GM12872 (cell line): ENCODE measurements at regions not wholly inside any gene's neighbourhood (a gene's known extent, or its start where the extent isn't known, plus 50 kb on each side); places are given as distances from the start of the nearest gene placed in this dataset.

ENCODE experiments used
- TF ChIP-seq, protein P1 (sequence below): IDR thresholded peaks from 3 replicates; pipeline ENCODE4 v1.5.1; 2011; ENCODE audit warnings: low read depth, mild to moderate bottlenecking, low read length, moderate library complexity; ENCODE audit not compliant: insufficient read depth

DNA sequence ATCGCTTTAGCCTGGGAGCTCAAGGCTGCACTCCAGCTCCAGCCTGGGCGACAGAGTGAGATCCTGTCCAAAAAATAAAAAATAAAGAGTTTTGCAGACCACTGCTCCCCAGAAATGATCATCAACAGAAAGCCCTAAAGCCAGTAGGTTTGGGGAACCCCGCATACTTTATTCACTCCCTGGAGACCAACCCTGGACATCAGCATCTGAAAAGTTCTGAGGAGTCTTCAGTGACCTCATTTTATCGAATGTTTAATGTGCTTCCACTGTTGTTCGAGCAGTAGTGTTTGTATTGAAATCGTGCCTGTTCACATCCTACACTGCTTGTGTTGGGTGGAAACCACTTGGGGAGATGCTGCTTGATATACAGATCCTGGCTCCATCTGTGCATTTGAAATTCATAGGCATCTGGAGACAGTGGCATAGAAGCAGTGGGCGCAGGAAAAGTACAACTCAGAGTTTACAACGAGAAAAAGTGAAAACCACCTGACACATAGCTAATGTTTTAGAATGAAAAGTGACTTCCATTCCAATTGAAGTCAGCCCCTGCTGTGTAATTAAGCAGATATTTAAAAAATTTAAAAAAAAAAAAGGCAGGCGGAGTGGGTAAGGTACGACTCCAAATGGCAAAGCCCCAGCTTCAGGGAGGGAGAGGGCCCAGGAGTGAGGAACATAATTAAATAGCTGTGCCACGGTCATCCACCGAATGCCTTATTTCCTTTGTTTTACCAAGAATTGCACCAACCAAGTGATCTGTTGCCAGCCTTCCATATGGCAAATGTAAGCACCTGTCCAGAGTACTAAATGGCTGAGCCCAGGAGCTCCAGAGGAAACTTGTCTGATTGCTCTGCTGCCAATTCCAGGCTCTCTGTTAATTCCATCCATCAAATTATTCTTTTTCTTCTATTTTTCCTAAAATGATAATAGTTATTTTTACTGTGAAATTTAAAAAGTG lies 100.4 kb upstream of the NAA20 start:
- TF ChIP-seq, protein P1, sequence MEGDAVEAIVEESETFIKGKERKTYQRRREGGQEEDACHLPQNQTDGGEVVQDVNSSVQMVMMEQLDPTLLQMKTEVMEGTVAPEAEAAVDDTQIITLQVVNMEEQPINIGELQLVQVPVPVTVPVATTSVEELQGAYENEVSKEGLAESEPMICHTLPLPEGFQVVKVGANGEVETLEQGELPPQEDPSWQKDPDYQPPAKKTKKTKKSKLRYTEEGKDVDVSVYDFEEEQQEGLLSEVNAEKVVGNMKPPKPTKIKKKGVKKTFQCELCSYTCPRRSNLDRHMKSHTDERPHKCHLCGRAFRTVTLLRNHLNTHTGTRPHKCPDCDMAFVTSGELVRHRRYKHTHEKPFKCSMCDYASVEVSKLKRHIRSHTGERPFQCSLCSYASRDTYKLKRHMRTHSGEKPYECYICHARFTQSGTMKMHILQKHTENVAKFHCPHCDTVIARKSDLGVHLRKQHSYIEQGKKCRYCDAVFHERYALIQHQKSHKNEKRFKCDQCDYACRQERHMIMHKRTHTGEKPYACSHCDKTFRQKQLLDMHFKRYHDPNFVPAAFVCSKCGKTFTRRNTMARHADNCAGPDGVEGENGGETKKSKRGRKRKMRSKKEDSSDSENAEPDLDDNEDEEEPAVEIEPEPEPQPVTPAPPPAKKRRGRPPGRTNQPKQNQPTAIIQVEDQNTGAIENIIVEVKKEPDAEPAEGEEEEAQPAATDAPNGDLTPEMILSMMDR, result no peak

DNA sequence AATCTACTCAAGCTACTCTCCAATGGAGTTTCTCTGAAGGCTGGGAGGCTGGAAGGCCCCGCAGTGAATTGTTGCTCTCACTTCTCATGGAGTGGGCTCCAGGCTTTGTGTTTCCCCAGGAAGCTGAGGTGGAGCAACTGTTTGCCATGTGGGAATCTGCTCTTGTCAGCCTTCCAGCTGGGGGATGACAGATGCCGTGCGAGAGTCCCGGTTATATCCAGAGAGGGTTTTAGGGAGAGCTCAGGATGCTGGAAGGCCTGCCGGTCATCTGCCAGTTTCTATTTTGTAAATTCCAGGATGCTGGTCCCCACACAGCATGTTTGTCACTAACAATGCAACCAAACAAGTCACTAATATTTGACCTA lies 98.2 kb upstream of the NAA20 start:
- TF ChIP-seq, protein P1, result no peak

DNA sequence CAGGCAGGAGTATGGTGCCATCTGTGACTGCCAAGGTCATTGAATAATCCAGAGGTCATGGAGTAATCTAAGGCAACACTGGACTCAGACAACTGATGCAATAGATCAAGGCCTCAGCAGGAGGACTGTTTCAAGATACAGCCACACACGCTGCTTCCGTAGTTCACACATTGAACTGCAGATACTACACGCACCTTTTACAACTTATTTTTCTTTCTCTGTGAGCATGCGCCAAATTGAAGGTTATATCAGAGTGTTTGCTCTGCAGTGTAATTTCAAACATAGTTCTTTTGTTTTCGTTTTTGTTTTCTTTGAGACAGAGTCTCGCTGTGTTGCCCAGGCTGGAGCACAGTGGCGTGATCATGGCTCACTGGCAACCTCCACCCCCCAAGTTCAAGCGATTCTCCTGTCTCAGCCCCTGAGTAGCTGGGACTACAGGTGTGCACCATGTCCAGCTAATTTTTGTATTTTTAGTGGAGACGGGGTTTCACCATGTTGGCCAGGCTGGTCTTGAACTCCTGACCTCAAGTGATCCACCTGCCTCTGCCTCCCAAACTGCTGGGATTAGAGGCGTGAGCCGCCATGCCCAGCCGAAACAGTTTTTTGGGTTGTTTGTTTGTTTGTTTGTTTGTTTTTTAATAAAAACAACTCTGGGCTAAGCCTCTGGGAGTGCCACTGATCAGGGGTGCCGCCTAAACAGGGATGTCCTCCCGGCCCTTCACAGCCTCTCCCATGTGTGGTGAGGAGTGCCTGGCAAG lies 96.6 kb upstream of the NAA20 start:
- TF ChIP-seq, protein P1, result no peak

DNA sequence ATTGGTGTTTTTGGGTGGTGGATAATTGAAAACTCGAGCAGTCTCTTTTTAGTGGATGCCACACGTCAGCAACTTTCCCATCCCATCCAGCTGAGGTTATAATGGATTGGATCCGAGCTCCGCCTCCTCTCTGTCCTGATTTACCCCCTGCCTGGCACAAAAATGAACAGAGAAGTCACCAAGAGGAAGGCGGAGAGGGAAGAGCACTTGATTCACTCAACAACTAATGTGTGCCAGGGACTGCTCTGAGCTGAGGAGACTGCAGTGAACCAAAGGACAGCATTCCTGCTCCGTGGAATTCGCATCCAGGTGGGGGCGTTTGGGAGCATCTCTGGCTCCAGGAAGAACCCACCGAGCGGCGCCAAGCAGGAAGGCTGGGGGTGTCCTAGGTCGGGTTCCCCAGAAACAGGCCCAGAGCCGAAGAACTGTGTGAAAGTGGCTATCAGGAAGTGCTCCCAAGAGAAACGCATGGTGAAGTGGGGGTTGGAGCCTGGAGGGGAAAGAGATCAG lies 95.8 kb upstream of the NAA20 start:
- TF ChIP-seq, protein P1, result no peak

DNA sequence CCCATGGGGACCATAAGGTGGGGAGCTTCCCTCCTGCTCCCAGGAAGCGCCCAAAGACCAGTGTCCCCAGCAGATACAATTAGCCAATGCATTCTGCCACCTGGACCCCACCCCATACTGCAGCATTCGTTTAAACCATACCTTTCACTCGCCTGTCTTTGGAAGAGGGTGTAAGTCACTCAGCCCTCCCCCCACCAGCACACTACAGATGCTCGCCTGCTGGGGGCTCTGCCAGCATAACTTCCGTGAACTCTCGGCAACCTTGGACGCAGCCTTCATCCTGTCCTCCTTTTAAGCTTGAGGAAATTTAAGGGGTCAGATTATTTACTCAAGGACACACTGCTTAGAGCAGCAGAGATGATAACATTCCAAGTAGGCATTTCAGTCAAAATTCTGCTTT lies 94.4 kb upstream of the NAA20 start:
- TF ChIP-seq, protein P1, result no peak

DNA sequence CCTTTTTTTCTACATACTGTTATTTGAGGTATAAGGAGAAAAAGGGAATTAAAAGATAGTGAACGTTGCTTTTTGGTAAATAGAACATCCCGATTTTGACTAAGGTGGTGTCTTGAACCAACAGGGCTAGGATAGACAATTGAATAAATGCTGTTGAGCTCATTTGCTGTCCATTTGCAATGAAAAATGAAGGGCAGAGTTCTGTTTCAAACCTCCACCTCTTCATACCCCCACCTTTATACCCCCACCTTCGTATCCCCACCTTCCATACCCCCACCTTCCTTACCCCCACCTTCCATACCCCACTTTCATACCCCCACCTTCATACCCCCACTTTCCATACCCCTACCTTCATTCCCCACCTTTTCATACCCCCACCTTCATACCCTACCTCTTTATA lies 93.4 kb upstream of the NAA20 start:
- TF ChIP-seq, protein P1, result no peak

DNA sequence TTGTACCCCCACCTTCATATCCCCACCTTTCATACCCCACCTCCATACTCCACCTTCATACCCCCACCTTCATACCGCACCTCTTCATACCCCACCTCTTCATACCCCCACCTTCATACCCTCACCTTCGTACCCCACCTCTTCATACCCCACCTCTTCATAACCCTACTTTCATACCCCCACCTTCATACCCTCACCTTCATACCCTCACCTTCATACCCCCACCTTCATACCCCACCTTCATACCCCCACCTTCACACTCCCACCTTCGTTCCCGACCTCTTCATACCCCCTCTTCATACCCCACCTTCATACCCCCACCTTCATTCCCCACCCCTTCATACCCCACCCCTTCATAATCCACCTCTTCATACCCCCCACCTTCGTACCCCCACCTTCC lies 92.9 kb upstream of the NAA20 start:
- TF ChIP-seq, protein P1, result no peak
